ENCODE measurements at regions not wholly inside any gene's neighbourhood (a gene's known extent, or its start where the extent isn't known, plus 50 kb on each side); places are given as distances from the start of the nearest gene placed in this dataset.
"Not testable (repeated sequence)": the region's sequence is repeated elsewhere in the genome, so short reads cannot be mapped to it uniquely, and the experiment has no call there.

DNA sequence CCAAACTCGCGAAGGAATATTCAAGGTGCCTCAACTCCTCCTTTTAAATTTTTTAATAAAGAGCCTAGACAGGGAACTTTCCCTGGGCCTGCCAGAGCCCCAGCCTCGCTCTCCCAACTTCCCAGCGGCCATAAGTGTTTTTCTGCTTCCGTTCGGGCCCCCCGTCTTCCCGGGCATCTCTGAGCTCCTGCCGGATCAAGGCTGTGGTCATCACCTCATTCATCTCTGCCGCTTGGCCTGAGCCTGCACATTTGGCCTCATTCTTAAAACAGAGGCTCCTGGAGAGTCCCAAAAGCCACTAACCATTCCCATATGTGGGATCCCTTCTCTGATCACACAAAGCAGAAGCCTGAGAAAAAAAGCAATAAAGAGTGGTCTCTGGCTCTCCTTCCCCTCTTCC lies 969.1 kb upstream of the DEFB115 start:
- no peaks in the 10 kb centered on the region for H3K4me1 ChIP-seq (ENCODE audit: insufficient read depth, low read length)
- H3K27me3 ChIP-seq (ENCODE audit: insufficient read depth, low read length), result no peaks in the 10 kb centered on the region
- Mint-ChIP-seq H3K27ac (ENCODE audit: unreplicated experiment) (no peak overlapping the region), H3K9me3 (ENCODE audit: unreplicated experiment) (peaks cover 8% of the 10 kb centered on the region), H3K27me3 (ENCODE audit: low read depth, unreplicated experiment) (peaks cover 4% of the 10 kb centered on the region), H3K4me3 (ENCODE audit: unreplicated experiment) (no peak overlapping the region), H3K36me3 (ENCODE audit: low read depth, unreplicated experiment) (peaks cover 3% of the 10 kb centered on the region), H3K4me1 (ENCODE audit: low read depth, unreplicated experiment) (no peaks in the 10 kb centered on the region)
- H3K27ac ChIP-seq (ENCODE audit: low read depth, low read length), result peak overlapping the region; percentile 26
- TF ChIP-seq CTCF (IDR thresholded peaks at IDR 0.05; ENCODE audit: insufficient read depth, low read depth, low read length) (no peak), EZH2 (IDR thresholded peaks at IDR 0.05; ENCODE audit: insufficient read depth, low read length) (no peak)
- no peak overlapping the region for H3K9ac ChIP-seq (ENCODE audit: low read length)
- no peak overlapping the region for H2AFZ ChIP-seq (ENCODE audit: low read depth, low read length)
- DNase-seq (ENCODE audit: low read depth) (no peak), FAIRE-seq (no peak)
- H3K9me3 ChIP-seq (ENCODE audit: insufficient read depth, low read depth, low read length), result no peaks in the 10 kb centered on the region
- no peak overlapping the region for H3K4me3 ChIP-seq (ENCODE audit: insufficient read depth, low read depth, low read length)
- H3K4me2 ChIP-seq (ENCODE audit: low read length), result peak overlapping the region; percentile 39
- no peaks in the 10 kb centered on the region for H3K79me2 ChIP-seq (ENCODE audit: insufficient read depth, low read length)
- H4K20me1 ChIP-seq (ENCODE audit: insufficient read depth, low read length), result no peaks in the 10 kb centered on the region
- no peaks in the 10 kb centered on the region for H3K36me3 ChIP-seq (ENCODE audit: insufficient read depth, low read length)

- H3K36me3 Mint-ChIP-seq (ENCODE audit: low read depth, unreplicated experiment); H3K4me1 Mint-ChIP-seq (ENCODE audit: low read depth, unreplicated experiment); DNase-seq (ENCODE audit: low read depth); H3K4me3 Mint-ChIP-seq (ENCODE audit: unreplicated experiment); H4K20me1 ChIP-seq (ENCODE audit: insufficient read depth, low read length); FAIRE-seq; H3K27me3 ChIP-seq (ENCODE audit: insufficient read depth, low read length); H3K9me3 ChIP-seq (ENCODE audit: insufficient read depth, low read depth, low read length); H3K9me3 Mint-ChIP-seq (ENCODE audit: unreplicated experiment); H3K27me3 Mint-ChIP-seq (ENCODE audit: low read depth, unreplicated experiment); H3K4me1 ChIP-seq (ENCODE audit: insufficient read depth, low read length); H3K79me2 ChIP-seq (ENCODE audit: insufficient read depth, low read length); H3K27ac Mint-ChIP-seq (ENCODE audit: unreplicated experiment); H3K36me3 ChIP-seq (ENCODE audit: insufficient read depth, low read length): not testable (repeated sequence)
- H3K27ac ChIP-seq (ENCODE audit: low read depth, low read length), result peak overlapping the region; percentile 26
- peak overlapping the region; percentile 17 for H3K4me3 ChIP-seq (ENCODE audit: insufficient read depth, low read depth, low read length)
- peak overlapping the region; percentile 52 for H2AFZ ChIP-seq (ENCODE audit: low read depth, low read length)
- H3K4me2 ChIP-seq (ENCODE audit: low read length), result peak overlapping the region; percentile 78
- peak overlapping the region; percentile 43 for H3K9ac ChIP-seq (ENCODE audit: low read length)
Measured at GRCh38 chr20:30289049-30289448, 968.4 kb upstream of the DEFB115 start.

DNA sequence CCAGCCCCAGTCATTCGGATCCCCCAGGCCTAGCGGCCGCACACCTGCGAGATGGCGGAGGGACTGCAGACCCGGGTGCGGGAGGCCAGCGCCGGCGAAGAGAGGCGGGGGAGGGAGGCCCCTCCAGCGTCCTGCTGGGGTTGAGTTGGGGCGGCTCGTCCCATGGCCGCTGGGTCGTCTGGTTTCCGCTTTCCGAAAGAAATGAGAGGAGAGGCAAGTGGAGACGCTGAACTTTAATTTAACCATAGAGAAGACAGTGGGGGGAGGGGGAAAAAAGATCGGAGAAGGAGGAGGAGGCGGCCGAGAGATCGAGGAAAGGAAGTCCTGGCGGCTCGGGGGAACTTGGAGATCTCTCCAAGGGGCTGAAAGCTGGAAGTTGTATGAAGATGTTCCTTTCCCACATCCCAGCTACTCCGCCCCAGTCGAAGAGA lies 967.7 kb upstream of the DEFB115 start:
- H3K27ac Mint-ChIP-seq (ENCODE audit: unreplicated experiment); H3K9me3 ChIP-seq (ENCODE audit: insufficient read depth, low read depth, low read length); FAIRE-seq; H3K79me2 ChIP-seq (ENCODE audit: insufficient read depth, low read length); H3K27me3 ChIP-seq (ENCODE audit: insufficient read depth, low read length); H3K36me3 Mint-ChIP-seq (ENCODE audit: low read depth, unreplicated experiment); H3K4me3 ChIP-seq (ENCODE audit: insufficient read depth, low read depth, low read length); H3K36me3 ChIP-seq (ENCODE audit: insufficient read depth, low read length); H4K20me1 ChIP-seq (ENCODE audit: insufficient read depth, low read length); H3K4me1 Mint-ChIP-seq (ENCODE audit: low read depth, unreplicated experiment); H3K4me1 ChIP-seq (ENCODE audit: insufficient read depth, low read length); DNase-seq (ENCODE audit: low read depth); H3K27me3 Mint-ChIP-seq (ENCODE audit: low read depth, unreplicated experiment); H3K4me3 Mint-ChIP-seq (ENCODE audit: unreplicated experiment): not testable (repeated sequence)
- peaks cover 11% of the 10 kb centered on the region for H3K9me3 Mint-ChIP-seq (ENCODE audit: unreplicated experiment)
- H3K4me2 ChIP-seq (ENCODE audit: low read length), result peak overlapping the region; percentile 78
- H3K27ac ChIP-seq (ENCODE audit: low read depth, low read length), result peak overlapping the region; percentile 19
- H2AFZ ChIP-seq (ENCODE audit: low read depth, low read length), result peak overlapping the region; percentile 71
- H3K9ac ChIP-seq (ENCODE audit: low read length), result peak overlapping the region; percentile 43

DNA sequence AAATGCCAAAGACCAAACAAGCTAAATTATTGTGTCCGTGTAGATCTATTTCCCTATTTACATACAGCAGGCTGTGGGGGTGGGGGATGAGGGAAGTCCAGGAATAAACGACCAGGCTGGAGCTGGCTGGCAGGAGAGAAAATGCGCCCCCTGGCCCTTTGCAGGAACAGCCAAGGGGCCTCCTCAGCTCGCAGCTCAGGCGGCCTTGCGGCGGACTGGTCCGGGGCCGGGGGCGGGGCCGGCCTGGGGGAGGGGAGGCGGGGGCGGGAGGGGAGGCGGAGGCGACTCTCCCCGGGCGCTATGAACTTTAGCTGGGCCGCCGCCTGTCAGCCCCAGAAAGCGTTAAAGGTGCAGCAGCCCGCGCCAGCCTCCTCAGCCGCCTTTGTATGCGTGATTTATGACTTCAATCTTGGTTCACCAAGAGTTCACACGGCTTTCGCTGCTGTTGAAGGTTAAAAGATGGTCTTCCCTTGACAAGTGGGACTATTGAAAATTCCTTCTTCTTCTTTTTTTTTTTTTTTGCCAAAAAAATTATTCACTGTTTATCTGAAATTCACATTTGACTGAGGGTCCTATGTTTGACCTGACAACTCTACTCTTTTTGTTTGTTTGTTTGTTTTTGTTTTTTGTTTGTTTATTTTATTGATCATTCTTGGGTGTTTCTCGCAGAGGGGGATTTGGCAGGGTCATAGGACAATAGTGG lies 967.0 kb upstream of the DEFB115 start:
- DNase-seq (ENCODE audit: low read depth); H3K4me1 Mint-ChIP-seq (ENCODE audit: low read depth, unreplicated experiment); H3K4me3 Mint-ChIP-seq (ENCODE audit: unreplicated experiment); H2AFZ ChIP-seq (ENCODE audit: low read depth, low read length); FAIRE-seq; H3K9me3 ChIP-seq (ENCODE audit: insufficient read depth, low read depth, low read length); H3K9ac ChIP-seq (ENCODE audit: low read length); H3K27ac Mint-ChIP-seq (ENCODE audit: unreplicated experiment); H3K27ac ChIP-seq (ENCODE audit: low read depth, low read length); H3K79me2 ChIP-seq (ENCODE audit: insufficient read depth, low read length); H3K27me3 ChIP-seq (ENCODE audit: insufficient read depth, low read length); H3K4me1 ChIP-seq (ENCODE audit: insufficient read depth, low read length); H3K36me3 ChIP-seq (ENCODE audit: insufficient read depth, low read length); H3K27me3 Mint-ChIP-seq (ENCODE audit: low read depth, unreplicated experiment); H3K36me3 Mint-ChIP-seq (ENCODE audit: low read depth, unreplicated experiment); H4K20me1 ChIP-seq (ENCODE audit: insufficient read depth, low read length): not testable (repeated sequence)
- H3K9me3 Mint-ChIP-seq (ENCODE audit: unreplicated experiment), result peaks cover 15% of the 10 kb centered on the region
- Histone ChIP-seq H3K4me3 (ENCODE audit: insufficient read depth, low read depth, low read length) (peak overlapping the region; percentile 10), H3K4me2 (ENCODE audit: low read length) (peak overlapping the region; percentile 78)

GRCh38 chr20:30291064-30291379 lies 966.4 kb upstream of the DEFB115 start:
- not testable (repeated sequence) for H3K27me3 Mint-ChIP-seq (ENCODE audit: low read depth, unreplicated experiment); H3K4me1 Mint-ChIP-seq (ENCODE audit: low read depth, unreplicated experiment); H3K4me2 ChIP-seq (ENCODE audit: low read length); H3K79me2 ChIP-seq (ENCODE audit: insufficient read depth, low read length); H3K36me3 Mint-ChIP-seq (ENCODE audit: low read depth, unreplicated experiment); H3K4me3 Mint-ChIP-seq (ENCODE audit: unreplicated experiment); H3K27me3 ChIP-seq (ENCODE audit: insufficient read depth, low read length); FAIRE-seq; H4K20me1 ChIP-seq (ENCODE audit: insufficient read depth, low read length); H3K27ac ChIP-seq (ENCODE audit: low read depth, low read length); H3K27ac Mint-ChIP-seq (ENCODE audit: unreplicated experiment); DNase-seq (ENCODE audit: low read depth); H2AFZ ChIP-seq (ENCODE audit: low read depth, low read length); H3K9me3 ChIP-seq (ENCODE audit: insufficient read depth, low read depth, low read length); H3K36me3 ChIP-seq (ENCODE audit: insufficient read depth, low read length); H3K4me3 ChIP-seq (ENCODE audit: insufficient read depth, low read depth, low read length); H3K4me1 ChIP-seq (ENCODE audit: insufficient read depth, low read length); H3K9ac ChIP-seq (ENCODE audit: low read length)
- peaks cover 13% of the 10 kb centered on the region for H3K9me3 Mint-ChIP-seq (ENCODE audit: unreplicated experiment)
